Occipital lobe (tissue), 1 donor: ENCODE measurements at regions not wholly inside any gene's neighbourhood (a gene's known extent, or its start where the extent isn't known, plus 50 kb on each side); places are given as distances from the start of the nearest gene placed in this dataset.

Experiments
- DNase-seq: peaks from one replicate; lab custom pipeline; 2025; lab: John Stamatoyannopoulos, UW

DNA sequence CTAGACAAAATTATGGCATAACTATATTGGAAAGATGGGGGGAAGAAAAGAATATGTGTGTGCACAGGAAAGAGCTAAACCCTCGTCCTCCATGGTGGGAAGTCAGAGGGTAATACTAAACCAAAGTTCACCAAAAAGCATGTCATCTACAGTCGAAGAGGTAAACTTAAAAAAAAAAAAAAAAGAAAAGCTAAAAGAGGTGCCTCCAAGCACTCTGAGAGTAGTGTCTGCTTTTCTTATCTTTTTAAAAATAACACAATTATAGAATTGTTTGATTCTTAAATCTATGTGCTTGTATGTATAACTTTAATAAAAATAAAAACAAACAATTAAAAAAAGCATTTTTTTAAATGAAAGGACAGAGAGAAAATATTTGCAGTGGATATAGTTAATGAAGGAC, 77.3 kb upstream of the MYCN start:
- no peak for DNase-seq

DNA sequence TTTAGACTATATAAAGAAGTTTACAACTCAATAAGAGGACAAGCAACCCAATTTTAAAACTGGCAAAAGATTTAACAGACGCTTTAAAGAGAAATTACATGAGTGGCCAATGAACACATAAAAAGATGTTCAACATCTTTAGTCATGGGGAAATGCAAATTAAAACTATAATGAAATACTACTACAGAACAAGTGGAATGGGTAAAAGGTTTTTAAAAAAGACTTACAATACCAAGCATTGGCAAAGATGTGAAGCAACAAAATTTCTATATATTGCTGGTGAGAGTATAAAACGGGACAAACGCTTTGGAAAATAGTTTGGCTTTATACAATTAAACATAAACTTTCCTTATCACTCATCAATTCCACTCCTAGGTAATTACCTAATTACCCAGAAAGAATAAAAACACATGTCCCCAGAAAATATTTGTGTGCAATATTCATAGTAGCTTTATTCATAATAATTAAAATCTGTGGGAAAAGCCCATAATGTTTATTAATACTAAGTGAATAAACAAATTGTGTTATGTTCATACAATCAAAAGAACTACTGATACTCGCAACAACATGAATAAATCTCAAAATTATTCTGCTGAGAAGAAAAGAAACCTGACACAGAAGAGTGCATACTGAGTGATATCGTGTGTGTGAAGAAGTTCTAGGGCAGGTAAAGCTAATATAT, 76.7 kb upstream of the MYCN start:
- DNase-seq, result no peak

DNA sequence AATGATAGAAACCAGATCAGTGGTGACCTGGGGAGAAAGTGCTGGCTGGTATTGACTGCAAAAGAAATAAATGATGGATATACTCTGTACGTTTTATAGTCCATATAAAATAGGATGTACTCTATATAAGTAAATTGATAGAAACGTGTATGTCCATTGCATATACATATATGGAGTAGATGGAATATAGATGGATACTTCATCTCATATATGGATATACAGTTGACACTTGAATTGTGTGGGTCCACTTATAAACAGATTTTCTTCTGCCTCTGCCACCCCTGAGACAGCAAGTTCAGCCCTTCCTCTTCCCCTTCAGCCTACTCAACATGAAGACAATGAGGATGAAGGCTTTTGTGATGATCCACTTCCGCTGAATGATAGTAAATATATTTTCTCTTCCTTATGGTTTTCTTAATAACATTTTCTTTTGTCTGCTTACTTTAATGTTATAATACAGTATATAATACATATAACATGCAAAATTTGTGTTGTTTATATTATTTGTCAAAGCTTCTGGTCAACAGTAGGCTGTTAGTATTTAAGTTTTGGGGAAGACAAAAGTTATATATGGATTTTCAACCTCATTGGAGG, 76.1 kb upstream of the MYCN start:
- DNase-seq, result no peak

DNA sequence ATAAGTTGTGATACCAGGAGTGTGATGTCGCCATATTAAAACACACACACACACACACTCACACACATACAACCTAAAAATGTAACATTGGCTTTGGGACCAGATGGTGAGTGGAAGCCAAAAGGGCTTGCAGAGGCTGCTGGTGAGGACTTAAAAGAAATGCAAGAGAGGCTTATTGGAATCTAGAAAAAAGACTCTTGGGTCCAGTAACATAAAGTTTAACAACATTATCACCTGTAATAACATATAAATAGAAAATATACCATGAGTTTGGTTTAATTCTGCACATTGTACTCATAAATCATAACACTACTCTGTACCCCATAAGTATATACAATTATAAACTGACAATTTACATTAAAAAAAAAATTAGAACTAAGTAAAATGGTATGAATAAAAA, 74.4 kb upstream of the MYCN start:
- DNase-seq, result no peak

DNA sequence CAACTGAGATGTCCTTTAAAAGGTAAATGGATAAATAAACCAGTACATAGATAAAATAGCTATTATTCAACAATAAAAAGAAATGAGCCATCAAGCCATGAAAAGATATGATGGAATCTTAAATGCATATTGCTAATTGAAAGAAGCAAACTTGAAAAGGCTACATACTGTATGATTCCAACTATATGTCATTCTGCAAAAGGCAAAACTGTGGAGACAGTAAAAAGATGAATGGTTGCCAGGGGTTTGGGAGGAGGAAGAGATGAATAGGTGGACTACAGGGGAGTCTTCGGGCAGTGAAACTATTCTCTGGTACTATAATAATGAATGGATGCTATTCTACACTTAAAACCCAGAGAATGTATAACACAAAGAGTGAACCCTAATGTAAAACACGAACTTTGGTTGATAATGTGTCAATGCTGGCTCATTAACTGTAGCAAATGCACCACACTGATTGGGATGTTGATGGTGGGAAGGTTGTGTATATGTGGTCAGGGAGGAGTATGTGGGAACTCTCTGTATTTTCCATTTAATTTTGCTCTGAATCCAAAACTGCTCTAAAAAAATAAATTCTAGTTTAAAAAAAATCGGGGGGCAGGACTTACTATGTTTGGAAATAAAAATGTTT, 73.7 kb upstream of the MYCN start:
- DNase-seq, result no peak

DNA sequence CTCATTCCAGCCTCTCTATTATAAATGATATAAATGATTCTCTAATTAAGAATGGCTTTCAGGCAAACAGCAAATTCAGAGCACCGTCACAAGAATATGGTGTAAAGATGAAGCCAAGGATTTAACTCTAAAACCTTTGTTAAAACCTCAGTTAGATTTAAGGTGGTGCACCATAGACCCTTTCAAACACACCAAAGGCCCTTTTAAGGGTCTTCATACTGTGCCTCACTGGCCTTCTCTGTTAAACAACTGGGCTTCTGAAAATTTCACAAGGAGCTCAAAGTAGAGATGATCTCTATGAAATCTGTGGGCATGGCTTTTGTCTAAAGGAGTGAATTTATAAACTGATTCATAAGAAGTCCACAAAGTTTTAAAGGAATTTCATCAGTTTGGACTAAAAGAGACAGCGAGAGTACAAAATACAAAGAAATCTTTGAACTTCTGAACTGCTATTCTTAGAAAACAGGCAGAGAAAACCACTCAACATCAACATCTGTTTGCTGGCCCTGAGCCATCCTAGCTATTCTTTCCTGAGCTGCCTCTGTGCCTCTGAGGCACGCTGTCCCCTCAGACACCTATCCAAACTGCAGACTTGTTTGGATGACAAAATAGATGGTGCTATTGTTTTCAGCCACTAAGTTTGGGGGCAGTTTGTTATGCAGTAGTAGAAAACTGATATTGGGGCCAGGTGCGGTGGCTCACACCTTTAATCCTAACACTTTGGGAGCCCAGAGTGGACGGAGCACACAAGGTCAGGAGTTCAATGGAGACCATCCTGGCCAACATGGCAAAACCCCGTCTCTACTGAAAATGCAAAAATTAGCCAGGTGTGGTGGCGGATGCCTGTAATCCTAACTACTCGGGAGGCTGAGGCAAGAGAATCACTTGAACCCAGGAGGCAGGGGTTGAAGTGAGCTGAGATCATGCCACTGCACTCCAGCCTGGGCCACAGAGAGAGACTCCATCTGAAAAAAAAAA, 72.9 kb upstream of the MYCN start:
- DNase-seq, result no peak

DNA sequence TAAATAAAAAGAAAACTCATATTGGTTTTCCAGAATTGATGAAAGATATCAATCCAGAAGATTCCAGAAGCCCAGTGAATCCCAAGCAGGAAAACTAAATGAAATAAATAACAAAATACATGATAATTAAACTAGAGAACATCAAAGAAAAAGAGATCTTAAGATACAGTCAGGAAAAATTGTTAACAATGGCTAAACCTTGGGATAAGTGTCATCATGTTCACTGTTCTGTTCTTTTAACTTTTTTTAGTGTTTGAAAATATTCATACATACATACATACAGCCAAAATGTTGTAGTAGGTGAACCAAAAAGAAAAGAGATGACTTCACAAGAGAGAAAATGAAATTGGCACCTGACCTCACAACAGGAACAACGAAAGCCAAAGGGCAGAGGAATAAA, 72.2 kb upstream of the MYCN start:
- DNase-seq, result no peak

DNA sequence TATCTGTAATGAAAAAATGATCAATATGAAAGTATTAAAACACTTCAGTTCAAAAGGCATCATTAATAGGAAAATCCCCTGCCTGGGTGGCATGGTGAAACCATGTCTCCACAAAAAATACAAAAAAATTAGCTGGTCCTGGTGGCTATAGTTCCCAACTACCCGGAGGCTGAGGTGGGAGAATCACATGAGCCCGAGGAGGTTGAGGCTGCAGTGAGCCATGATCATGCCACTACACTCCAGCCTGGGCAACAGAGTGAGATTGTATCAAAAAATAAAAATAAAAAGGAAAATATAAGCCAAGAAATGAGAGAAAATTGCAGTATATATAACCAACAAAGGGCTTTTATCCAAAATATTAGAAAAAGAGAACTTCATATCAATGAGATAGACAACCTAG, 71.6 kb upstream of the MYCN start:
- DNase-seq, result no peak

DNA sequence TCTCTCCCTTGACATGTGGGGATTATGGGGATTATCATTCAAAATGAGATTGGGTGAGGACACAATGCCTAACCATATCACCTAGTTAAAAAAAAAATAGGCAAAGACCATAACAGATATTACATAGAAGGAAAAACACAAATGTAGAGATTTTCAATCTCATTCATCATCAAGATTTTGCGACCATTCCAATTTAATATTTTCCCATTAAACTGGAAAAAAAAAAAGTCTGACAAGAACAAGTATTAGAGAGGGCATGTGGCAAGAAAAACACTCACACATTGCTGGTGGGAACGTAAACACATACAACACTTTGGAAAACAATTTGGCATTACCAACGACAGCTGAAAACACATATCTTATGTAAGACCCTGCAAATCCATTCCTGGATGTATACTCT, 71.0 kb upstream of the MYCN start:
- DNase-seq, result no peak

DNA sequence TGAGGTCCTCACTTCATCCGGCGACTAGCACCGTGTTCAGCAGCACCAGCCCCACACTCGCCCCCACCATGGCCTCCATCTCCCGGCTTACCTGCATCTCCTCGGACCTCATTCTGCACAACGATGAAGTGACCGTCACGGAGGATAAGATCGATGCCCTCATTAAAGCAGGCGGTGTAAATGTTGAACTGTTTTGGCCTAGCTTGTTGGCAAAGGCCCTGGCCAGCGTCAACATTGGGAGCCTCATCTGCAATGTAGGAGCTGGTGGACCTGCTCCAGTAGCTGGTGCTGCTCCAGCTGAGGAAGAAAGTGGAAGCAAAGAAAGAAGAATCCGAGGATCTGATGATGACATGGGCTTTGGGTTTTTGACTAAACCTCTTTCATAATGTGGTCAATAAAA, 70.5 kb upstream of the MYCN start:
- no peak for DNase-seq

DNA sequence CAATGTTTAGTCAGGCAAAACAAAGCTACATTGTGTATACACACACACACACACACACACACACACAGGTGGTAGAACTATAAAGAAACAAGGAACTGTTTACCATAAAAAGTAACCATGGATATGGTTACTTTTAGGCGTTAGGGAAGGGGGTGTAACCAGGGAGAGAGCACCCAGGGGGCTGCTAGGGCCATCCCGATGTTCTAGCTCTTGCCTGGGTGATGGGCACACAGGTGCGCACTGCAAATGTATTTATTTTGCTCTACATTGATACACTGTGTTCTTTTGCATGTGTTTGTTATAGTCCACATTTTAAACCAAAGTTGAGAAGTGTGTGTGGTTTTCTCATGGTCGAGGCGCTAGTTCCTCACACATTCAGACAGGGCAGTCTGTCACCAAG, 69.8 kb upstream of the MYCN start:
- no peak for DNase-seq

DNA sequence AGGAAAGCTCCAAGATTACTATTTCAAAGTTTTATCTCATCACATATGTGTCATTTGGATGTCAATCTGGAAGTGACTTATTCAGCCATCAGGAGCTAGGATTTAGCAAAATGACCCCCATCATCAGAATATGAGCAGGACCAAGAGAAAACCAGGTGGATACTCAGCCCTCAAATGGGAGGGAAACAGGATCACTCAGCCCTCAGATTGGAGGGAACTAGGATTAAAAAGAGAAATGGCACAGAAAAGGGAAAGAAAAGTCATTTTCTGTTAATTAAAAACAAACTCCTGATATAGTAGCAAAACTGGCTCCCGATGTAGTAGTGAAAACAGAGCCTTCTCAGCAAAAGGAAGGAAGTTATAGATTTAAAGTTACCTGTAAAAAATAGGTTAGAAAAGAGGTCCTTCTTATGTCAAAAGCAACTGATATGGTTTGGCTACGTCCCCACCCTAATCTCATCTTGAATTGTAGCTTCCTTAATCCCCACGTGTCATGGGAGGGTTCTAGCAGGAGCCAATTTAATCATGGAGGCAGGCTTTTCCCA, 69.0 kb upstream of the MYCN start:
- DNase-seq, result no peak

DNA sequence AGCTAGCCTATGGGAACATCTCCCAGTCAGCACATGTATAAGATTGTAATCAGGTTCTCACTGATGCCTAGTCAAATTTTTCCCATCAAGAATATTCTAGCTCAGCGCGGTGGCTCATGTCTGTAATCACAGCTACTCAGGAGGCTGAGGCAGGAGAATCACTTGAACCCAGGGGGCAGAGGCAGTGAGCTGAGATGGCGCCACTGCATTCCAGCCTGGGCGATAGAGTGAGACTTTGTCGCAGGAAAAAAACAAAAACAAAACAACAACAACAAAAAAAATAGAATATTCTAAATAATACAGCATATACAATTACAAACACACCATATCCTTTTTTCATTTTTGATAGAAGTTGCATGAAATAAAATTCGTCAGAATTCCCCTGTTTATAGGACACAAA, 67.5 kb upstream of the MYCN start:
- no peak for DNase-seq

DNA sequence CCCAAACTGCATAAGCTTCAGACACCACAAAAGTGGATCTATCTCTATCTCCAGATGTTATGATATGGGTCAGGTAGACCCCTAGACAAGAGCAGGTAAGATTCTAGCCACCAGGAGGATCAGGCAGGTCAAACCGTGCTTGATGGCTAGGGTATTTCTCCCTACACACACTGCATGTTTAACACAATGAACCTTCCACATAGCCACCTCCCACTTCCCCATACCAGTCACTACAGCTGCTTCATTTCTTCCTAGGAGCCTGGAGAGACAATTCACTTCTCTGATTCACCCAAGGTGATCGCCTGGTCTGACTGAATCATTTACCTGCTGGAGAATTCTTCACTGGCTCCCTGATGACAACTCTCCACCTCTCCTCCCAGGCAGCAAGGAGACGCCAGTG, 66.0 kb upstream of the MYCN start:
- no peak for DNase-seq

DNA sequence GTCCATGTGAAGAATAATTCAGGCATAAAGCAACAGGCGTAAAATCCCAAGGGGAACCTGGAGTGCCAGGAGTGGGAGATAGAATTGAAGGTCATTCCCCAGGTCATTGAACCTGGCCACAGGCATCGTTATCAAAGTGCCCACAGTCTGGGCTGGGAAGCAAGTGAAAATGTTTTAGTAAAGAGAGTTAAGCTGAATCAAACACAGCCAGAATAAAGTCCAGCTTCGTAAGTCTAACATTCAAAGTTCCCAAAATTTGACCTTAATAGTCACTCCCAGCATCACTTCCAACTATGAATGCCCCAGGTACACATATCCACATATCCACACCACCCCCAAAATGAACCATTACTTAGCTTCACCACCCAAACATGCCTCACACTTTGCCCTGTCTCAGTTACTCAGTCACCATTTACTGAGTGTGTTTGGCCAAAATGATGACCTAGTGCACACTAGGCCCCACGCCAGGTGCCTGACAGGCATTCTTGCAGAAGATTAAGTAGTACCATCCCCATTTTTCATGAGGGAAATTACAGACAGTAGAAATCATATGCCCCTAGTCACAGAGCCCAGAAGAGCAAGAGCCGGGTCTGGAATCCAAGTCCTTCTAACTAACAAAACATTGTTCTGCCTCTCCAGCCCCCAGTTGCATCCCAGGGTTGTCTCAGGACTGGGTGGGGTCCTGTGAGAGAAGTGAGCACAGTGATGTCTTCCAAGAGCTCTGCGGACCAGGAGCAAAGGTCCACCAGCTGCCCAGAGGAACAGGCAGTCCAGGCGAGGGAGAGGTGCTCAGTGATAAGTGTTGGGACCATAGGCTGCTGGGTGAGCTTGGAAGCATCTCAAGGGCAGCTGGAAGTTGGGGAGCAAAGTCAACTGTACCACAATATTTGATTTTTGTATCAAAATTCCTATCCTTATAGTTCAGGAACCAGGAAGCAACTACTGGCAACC, 65.2 kb upstream of the MYCN start:
- DNase-seq, result no peak

DNA sequence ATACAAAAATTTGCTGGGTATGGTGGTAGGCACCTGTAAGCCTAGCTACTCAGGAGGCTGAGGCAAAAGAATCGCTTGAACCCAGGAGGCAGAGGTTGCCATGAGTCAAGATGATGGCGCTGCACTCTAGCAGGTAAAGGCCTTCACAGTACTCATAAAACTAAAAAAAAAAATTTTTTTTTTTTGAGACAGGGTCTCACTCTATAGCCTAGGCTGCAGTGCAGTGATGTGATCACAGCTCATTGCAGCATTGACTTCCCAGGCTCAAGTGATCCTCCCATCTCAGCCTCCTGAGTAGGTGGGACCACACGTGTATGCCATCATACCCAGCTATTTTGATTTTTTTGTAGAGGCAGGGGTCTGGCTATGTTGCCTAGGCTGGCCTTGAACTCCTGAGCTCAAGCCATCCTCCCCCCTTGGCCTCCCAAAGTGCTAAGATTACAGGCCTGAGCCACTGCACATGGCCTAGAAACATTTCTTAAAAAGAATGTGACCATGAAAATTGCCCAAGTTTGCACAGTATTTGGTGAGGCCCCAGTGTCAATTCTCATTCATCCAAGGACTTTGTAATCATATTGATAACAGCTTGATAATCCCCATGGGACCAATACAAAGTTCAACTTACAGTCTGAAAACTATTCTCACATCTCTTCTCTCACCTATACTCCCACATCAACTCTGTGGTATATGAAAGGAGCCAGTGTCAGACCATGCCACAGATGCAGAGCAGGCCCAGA, 64.2 kb upstream of the MYCN start:
- DNase-seq, result no peak

DNA sequence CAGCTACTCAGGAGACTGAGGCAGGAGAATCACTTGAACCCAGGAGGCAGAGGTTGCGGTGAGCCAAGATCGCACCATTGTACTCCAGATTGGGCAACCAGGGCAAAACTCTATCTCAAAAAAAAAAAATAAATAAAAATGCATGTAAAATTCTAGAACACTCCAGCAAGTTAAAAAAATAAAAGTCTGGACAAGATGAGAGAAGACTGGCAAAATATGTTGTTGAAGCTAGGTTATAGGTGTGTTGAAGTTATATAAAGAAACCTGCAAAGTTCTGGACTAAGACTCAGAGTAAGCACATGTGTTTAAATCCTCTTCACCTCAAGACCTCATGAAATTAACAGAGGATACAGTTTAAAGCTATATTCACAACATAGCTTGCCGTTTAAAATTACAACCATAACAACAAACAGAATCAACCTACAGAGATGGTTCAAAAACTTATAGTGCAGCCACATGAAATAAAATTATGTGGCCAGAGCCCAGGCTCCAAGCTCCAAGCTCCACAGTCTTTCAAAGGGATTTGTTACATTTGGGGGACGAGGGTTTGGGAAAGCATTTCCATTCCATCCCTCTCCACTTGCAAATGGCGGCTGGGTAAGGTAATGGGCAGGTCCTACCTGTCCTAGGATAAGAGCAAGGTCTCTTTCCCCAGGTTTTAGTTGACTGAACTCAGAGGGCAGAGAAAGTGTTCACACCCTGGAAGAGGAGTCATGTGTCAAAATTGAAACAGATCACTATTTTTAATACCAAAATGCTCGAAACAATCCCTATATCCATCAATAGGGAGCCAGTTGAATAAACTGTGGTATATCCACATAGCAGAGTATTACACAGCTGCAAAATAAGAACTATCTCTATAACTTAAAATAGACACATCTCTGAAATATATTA, 59.9 kb upstream of the MYCN start:
- DNase-seq, result no peak

DNA sequence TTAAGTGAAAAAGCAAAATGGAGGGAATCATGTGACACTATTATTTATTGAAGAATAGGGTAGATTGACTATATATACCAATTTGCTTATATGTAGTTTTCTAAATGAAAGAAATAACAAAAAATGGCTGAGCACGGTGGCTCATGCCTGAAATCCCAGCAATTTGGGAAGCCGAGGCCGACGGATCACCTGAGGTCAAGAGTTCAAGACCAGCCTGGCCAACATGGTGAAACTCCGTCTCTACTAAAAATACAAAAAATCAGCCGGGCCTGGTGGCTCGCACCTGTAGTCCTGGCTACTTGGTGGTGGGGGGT, 59.3 kb upstream of the MYCN start:
- no peak for DNase-seq

DNA sequence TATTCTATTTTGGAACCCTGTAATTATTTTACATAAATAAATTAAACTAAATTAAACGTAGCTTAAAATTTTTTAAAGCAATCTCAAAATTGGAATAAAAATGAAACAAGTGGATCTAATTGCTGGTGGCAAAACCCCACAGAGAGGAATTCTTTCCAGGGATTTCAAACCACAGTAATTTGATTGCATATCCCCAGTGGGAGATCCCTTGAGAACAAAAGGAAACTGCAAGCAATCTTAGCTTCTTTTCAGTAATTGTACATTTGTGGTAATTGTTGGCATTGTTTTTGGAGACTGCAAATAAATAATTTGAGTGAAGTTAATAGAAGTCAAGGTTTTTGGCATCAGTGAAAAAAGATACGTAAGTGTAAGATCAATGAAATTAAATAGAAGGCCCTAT, 58.7 kb upstream of the MYCN start:
- DNase-seq, result no peak
